ENCODE measurements at regions not wholly inside any gene's neighbourhood (a gene's known extent, or its start where the extent isn't known, plus 50 kb on each side); places are given as distances from the start of the nearest gene placed in this dataset.

- Histone ChIP-seq H3K4me1 (ENCODE audit: control insufficient read depth, insufficient read depth, low read length, poor library complexity, severe bottlenecking) (no peaks in the 10 kb centered on the region), H3K27ac (ENCODE audit: insufficient read depth, low read length, poor library complexity, severe bottlenecking) (no peak overlapping the region), H3K9me3 (ENCODE audit: control insufficient read depth, low read length) (no peaks in the 10 kb centered on the region), H3K27me3 (replicated peaks; ENCODE audit: control insufficient read depth, insufficient read depth, low read length, poor library complexity, severe bottlenecking) (no peaks in the 10 kb centered on the region), H3K36me3 (ENCODE audit: control insufficient read depth, insufficient read depth, low read length) (no peaks in the 10 kb centered on the region), H3K4me3 (ENCODE audit: insufficient read depth, low read depth, low read length, poor library complexity, severe bottlenecking) (no peak overlapping the region)
- no peak for DNase-seq
Measured at GRCh38 chr13:66128692-66129269, 1101.4 kb downstream of the PCDH9 start.

- H3K4me3 ChIP-seq (ENCODE audit: insufficient read depth, low read depth, low read length, poor library complexity, severe bottlenecking): no peak overlapping the region
- no peak overlapping the region for H3K27ac ChIP-seq (ENCODE audit: insufficient read depth, low read length, poor library complexity, severe bottlenecking)
- DNase-seq: no peak
- H3K27me3 ChIP-seq (replicated peaks; ENCODE audit: control insufficient read depth, insufficient read depth, low read length, poor library complexity, severe bottlenecking): no peaks in the 10 kb centered on the region
- no peaks in the 10 kb centered on the region for H3K36me3 ChIP-seq (ENCODE audit: control insufficient read depth, insufficient read depth, low read length)
- H3K9me3 ChIP-seq (ENCODE audit: control insufficient read depth, low read length): no peaks in the 10 kb centered on the region
- H3K4me1 ChIP-seq (ENCODE audit: control insufficient read depth, insufficient read depth, low read length, poor library complexity, severe bottlenecking): no peaks in the 10 kb centered on the region
Measured at GRCh38 chr13:66128201-66128600, 1101.9 kb downstream of the PCDH9 start.

DNA sequence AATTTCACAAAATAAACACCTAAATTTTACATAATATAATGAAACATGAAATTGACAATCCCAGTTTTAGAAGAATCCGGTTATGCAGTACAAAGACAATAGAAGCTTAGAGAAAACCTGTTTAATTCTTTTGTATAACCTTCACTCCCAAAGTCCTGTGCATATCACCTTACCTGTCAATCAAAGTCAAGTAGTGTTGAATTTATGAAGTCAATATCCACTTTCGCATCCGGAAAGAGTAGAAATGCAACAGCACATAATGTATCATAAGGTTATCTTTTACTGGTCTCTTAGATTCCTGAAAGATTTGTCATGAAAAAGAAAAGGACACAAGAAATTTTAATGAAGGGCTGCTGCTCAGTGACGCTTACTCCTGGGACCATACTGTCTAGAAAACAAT is 1112.6 kb downstream of the PCDH9 start:
- Histone ChIP-seq H3K4me1 (ENCODE audit: control insufficient read depth, insufficient read depth, low read length, poor library complexity, severe bottlenecking) (no peaks in the 10 kb centered on the region), H3K27ac (ENCODE audit: insufficient read depth, low read length, poor library complexity, severe bottlenecking) (no peak overlapping the region), H3K36me3 (ENCODE audit: control insufficient read depth, insufficient read depth, low read length) (no peaks in the 10 kb centered on the region), H3K4me3 (ENCODE audit: insufficient read depth, low read depth, low read length, poor library complexity, severe bottlenecking) (no peak overlapping the region), H3K9me3 (ENCODE audit: control insufficient read depth, low read length) (no peaks in the 10 kb centered on the region), H3K27me3 (replicated peaks; ENCODE audit: control insufficient read depth, insufficient read depth, low read length, poor library complexity, severe bottlenecking) (no peaks in the 10 kb centered on the region)
- DNase-seq: no peak

DNA sequence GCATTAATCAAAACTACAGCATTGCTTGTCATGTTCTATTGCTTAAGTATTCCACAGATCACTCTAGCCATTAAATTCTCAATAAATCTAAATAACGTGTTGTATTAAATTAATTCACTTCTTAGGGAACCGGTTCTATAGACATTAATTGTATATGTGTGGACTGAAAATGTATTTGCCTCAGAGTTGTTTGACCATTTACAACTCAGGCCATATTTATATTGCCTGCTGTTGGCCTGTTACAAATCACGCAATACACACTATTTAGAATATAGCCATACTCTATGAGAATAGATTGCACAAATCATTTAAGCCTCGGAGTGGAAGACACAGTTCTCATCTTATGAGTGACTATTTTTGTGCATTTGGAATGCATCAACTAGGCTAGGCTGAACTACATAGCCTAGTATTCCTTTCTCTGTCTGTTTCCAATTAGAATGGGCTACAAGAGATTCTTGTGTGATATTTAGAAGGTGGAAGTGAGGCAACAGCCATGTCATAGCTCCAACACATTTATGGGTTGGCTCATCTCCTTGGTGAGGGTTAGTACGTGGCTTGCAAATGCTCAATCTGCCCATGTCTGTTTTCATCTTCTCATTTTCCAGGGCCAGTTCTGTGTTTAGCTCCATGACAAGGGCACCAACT is 1116.1 kb downstream of the PCDH9 start:
- Histone ChIP-seq H3K27me3 (replicated peaks; ENCODE audit: control insufficient read depth, insufficient read depth, low read length, poor library complexity, severe bottlenecking) (no peaks in the 10 kb centered on the region), H3K27ac (ENCODE audit: insufficient read depth, low read length, poor library complexity, severe bottlenecking) (no peak overlapping the region), H3K9me3 (ENCODE audit: control insufficient read depth, low read length) (no peaks in the 10 kb centered on the region), H3K4me3 (ENCODE audit: insufficient read depth, low read depth, low read length, poor library complexity, severe bottlenecking) (no peak overlapping the region), H3K36me3 (ENCODE audit: control insufficient read depth, insufficient read depth, low read length) (no peaks in the 10 kb centered on the region), H3K4me1 (ENCODE audit: control insufficient read depth, insufficient read depth, low read length, poor library complexity, severe bottlenecking) (no peaks in the 10 kb centered on the region)
- no peak for DNase-seq

GRCh38 chr13:66111628-66112027 is 1118.5 kb downstream of the PCDH9 start:
- no peaks in the 10 kb centered on the region for H3K36me3 ChIP-seq (ENCODE audit: control insufficient read depth, insufficient read depth, low read length)
- no peaks in the 10 kb centered on the region for H3K4me1 ChIP-seq (ENCODE audit: control insufficient read depth, insufficient read depth, low read length, poor library complexity, severe bottlenecking)
- H3K4me3 ChIP-seq (ENCODE audit: insufficient read depth, low read depth, low read length, poor library complexity, severe bottlenecking): no peak overlapping the region
- no peaks in the 10 kb centered on the region for H3K27me3 ChIP-seq (replicated peaks; ENCODE audit: control insufficient read depth, insufficient read depth, low read length, poor library complexity, severe bottlenecking)
- H3K27ac ChIP-seq (ENCODE audit: insufficient read depth, low read length, poor library complexity, severe bottlenecking): no peak overlapping the region
- no peaks in the 10 kb centered on the region for H3K9me3 ChIP-seq (ENCODE audit: control insufficient read depth, low read length)
- DNase-seq: no peak

DNA sequence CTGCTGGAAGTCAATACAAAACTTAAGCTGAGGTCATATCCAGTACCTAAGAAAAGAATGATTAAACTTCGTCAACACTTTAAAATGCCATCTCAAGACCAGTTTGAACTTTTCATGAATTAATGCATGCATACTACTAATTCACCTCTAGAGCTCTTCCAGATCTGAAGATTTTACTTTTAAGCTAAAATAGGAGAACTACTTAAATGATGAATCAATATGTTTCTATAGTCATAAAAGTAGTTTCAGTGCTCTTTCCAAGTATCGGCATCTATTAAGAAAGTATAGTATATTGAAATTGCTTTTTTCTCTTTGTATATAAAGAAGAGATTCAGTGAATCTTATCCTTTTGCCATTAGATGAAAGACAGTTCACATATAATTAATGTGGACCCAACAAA is 1123.9 kb downstream of the PCDH9 start:
- DNase-seq: no peak
- Histone ChIP-seq H3K27ac (ENCODE audit: insufficient read depth, low read length, poor library complexity, severe bottlenecking) (no peak overlapping the region), H3K4me1 (ENCODE audit: control insufficient read depth, insufficient read depth, low read length, poor library complexity, severe bottlenecking) (no peaks in the 10 kb centered on the region), H3K36me3 (ENCODE audit: control insufficient read depth, insufficient read depth, low read length) (no peaks in the 10 kb centered on the region), H3K9me3 (ENCODE audit: control insufficient read depth, low read length) (peaks cover 3% of the 10 kb centered on the region), H3K27me3 (replicated peaks; ENCODE audit: control insufficient read depth, insufficient read depth, low read length, poor library complexity, severe bottlenecking) (no peaks in the 10 kb centered on the region), H3K4me3 (ENCODE audit: insufficient read depth, low read depth, low read length, poor library complexity, severe bottlenecking) (no peak overlapping the region)

GRCh38 chr13:66102864-66103263 is 1127.3 kb downstream of the PCDH9 start:
- Histone ChIP-seq H3K4me1 (ENCODE audit: control insufficient read depth, insufficient read depth, low read length, poor library complexity, severe bottlenecking) (no peaks in the 10 kb centered on the region), H3K27ac (ENCODE audit: insufficient read depth, low read length, poor library complexity, severe bottlenecking) (no peak overlapping the region), H3K36me3 (ENCODE audit: control insufficient read depth, insufficient read depth, low read length) (no peaks in the 10 kb centered on the region), H3K4me3 (ENCODE audit: insufficient read depth, low read depth, low read length, poor library complexity, severe bottlenecking) (no peak overlapping the region), H3K9me3 (ENCODE audit: control insufficient read depth, low read length) (peaks cover 3% of the 10 kb centered on the region), H3K27me3 (replicated peaks; ENCODE audit: control insufficient read depth, insufficient read depth, low read length, poor library complexity, severe bottlenecking) (no peaks in the 10 kb centered on the region)
- DNase-seq: no peak

DNA sequence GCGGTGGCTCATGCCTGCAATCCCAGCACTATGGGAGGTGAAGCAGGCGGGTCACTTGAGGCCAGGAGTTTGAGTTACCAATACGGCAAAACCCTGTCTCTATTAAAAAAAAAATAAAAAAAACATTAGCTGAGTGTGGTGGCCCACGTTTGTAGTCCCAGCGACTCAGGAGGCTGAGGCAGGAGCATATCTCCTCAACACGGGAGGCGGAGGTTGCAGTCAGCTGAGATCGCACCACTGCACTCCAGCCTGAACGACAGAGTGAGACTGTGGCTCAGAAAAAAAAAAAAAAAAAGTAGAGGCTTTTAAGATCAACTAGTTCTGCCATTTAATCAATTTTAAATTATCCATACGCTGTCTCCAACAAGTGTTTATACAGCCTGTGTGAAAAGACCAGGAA is 1130.3 kb downstream of the PCDH9 start:
- H3K27ac ChIP-seq (ENCODE audit: insufficient read depth, low read length, poor library complexity, severe bottlenecking): no peak overlapping the region
- H3K4me3 ChIP-seq (ENCODE audit: insufficient read depth, low read depth, low read length, poor library complexity, severe bottlenecking): no peak overlapping the region
- no peaks in the 10 kb centered on the region for H3K36me3 ChIP-seq (ENCODE audit: control insufficient read depth, insufficient read depth, low read length)
- no peaks in the 10 kb centered on the region for H3K4me1 ChIP-seq (ENCODE audit: control insufficient read depth, insufficient read depth, low read length, poor library complexity, severe bottlenecking)
- no peaks in the 10 kb centered on the region for H3K27me3 ChIP-seq (replicated peaks; ENCODE audit: control insufficient read depth, insufficient read depth, low read length, poor library complexity, severe bottlenecking)
- H3K9me3 ChIP-seq (ENCODE audit: control insufficient read depth, low read length): peaks cover 1% of the 10 kb centered on the region
- no peak for DNase-seq

DNA sequence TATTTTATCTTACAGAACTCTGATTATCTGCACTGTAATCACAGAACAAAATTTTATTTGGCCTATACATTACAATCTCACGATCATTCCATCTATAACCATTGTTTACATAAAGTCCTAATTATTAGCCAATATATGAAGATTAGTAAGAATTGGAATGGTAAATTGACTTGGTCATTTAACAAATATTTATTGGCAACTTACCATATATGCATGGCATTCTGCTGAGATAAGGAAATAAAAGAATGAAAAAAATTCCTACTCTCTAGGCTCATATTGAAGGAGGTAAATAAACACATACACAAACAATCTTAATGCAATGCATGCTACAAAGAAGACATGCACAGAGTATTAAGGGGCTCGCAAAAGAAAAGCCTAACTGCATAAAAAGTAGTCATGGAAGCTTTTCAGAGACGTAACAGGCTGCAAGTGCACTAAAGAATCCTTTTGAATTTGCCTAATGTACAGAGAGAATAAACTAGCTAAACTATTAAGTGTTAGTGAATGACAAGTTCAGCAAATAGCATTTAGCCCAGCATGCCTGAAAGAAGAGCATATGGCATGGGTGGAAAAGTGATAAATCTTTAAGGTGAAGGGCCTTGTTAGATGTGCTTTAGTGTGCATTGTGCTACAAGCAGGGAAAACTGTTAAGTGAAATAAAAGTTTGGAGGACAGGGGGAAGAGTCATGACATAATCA is 1131.1 kb downstream of the PCDH9 start:
- DNase-seq: no peak
- Histone ChIP-seq H3K27ac (ENCODE audit: insufficient read depth, low read length, poor library complexity, severe bottlenecking) (no peak overlapping the region), H3K36me3 (ENCODE audit: control insufficient read depth, insufficient read depth, low read length) (no peaks in the 10 kb centered on the region), H3K9me3 (ENCODE audit: control insufficient read depth, low read length) (no peaks in the 10 kb centered on the region), H3K4me3 (ENCODE audit: insufficient read depth, low read depth, low read length, poor library complexity, severe bottlenecking) (no peak overlapping the region), H3K27me3 (replicated peaks; ENCODE audit: control insufficient read depth, insufficient read depth, low read length, poor library complexity, severe bottlenecking) (no peaks in the 10 kb centered on the region), H3K4me1 (ENCODE audit: control insufficient read depth, insufficient read depth, low read length, poor library complexity, severe bottlenecking) (no peaks in the 10 kb centered on the region)

DNA sequence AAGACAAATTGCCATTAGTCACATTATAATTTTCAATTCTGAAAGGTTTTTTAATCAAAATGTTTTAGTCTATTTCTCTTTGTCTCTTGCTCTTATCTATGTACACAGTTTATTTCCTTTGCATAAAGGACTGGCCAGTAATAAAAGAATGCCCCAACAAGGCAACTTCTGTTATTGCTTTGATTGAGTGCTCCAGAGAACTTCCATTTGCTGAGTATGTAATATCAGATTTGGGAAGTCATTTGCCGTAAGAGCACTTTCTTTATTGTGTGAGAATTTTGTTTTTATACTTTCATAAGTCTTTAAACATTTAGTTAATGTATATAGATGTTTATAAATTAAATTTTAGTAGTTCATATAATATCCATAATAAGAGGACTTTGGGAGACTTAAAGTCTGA is 1140.4 kb downstream of the PCDH9 start:
- Histone ChIP-seq H3K9me3 (ENCODE audit: control insufficient read depth, low read length) (no peaks in the 10 kb centered on the region), H3K27ac (ENCODE audit: insufficient read depth, low read length, poor library complexity, severe bottlenecking) (no peak overlapping the region), H3K27me3 (replicated peaks; ENCODE audit: control insufficient read depth, insufficient read depth, low read length, poor library complexity, severe bottlenecking) (no peaks in the 10 kb centered on the region), H3K4me1 (ENCODE audit: control insufficient read depth, insufficient read depth, low read length, poor library complexity, severe bottlenecking) (no peaks in the 10 kb centered on the region), H3K36me3 (ENCODE audit: control insufficient read depth, insufficient read depth, low read length) (no peaks in the 10 kb centered on the region), H3K4me3 (ENCODE audit: insufficient read depth, low read depth, low read length, poor library complexity, severe bottlenecking) (no peak overlapping the region)
- DNase-seq: no peak

Measured in effector memory CD4-positive, alpha-beta T cell (primary cell).